Ovary (tissue), 7 donors: ENCODE measurements at regions not wholly inside any gene's neighbourhood (a gene's known extent, or its start where the extent isn't known, plus 50 kb on each side); places are given as distances from the start of the nearest gene placed in this dataset.

Experiments
- DNase-seq, 5 donors: peaks; one replicate each; pipeline ENCODE4 v3.0.0-alpha.2; 2019 to 2020
- H3K27ac ChIP-seq, 2 donors: fragments of 200-600 bp; one replicate each; pipeline versions ENCODE4 v1.5.1 to v1.8.0; 2019 to 2022
- H3K27me3 ChIP-seq: fragments of 200-600 bp; one replicate; pipeline ENCODE4 v1.8.0; 2022
- H3K36me3 ChIP-seq: fragments of 200-600 bp; sonication (generic); one replicate; pipeline ENCODE4 v1.5.1; 2019
- H3K4me1 ChIP-seq: one replicate; pipeline ENCODE4 v1.8.1; 2013; ENCODE audit warnings: mild to moderate bottlenecking, moderate library complexity; ENCODE audit not compliant: insufficient read depth
- H3K4me3 ChIP-seq: fragments of 200-600 bp; sonication (generic); one replicate; pipeline ENCODE4 v1.5.1; 2017
- H3K9me3 ChIP-seq, 2 donors: fragments of 200-600 bp in 1 of 2; sonication (generic) in 1 of 2; one replicate each; pipeline versions ENCODE4 v1.5.1 to v1.8.1; 2013 to 2019; ENCODE audit warnings: mild to moderate bottlenecking in 1 of 2, moderate library complexity in 1 of 2
- EP300 ChIP-seq: sonication (generic); formaldehyde crosslinking; IDR thresholded peaks from one replicate; pipeline ENCODE4 v1.6.1; 2017; ENCODE audit warnings: antibody characterized with exemption
- POLR2A ChIP-seq: fragments of 450-650 bp; IDR thresholded peaks from one replicate; pipeline ENCODE4 v1.6.1; 2017; ENCODE audit warnings: antibody characterized with exemption, mild to moderate bottlenecking, moderate library complexity
- WGBS, 3 donors: extraction: QIAGEN DNeasy Blood & Tissue Kit in 1 of 3; methylation state at CpG; one replicate each; pipeline versions ENCODE4 v1.1.5 to v1.1.7; 2013 to 2017; 5-methylcytosine and 5-hydroxymethylcytosine counted together
- intact Hi-C, 4 donors: fragments of 100-400 bp; cut with DNase I; formaldehyde crosslinking; loops; one replicate each; pipeline versions ENCODE4 v1.11.0 to v1.15.1; 2022 to 2023
- TF ChIP-seq, protein P1 (sequence below), 3 donors: fragments of 450-650 bp in 2 of 3; fragments of 200-600 bp in 1 of 3; IDR thresholded peaks; one replicate each; pipeline versions ENCODE4 v1.5.1 to v1.8.0; 2016 to 2022; ENCODE audit warnings: antibody characterized with exemption in 3 of 3, mild to moderate bottlenecking in 1 of 3
- donor health status: DM: no; HTN: no; CAD: no; lungs with moderate emphysema.
- donor health status: DM: no; HTN: no; CAD: no.
- donor health status: Bipolar disorder and iron deficiency.
- donor health status: DM: no; HTN: no; CAD: no.
- donor health status: DM: yes; HTN: yes; CAD: no.

DNA sequence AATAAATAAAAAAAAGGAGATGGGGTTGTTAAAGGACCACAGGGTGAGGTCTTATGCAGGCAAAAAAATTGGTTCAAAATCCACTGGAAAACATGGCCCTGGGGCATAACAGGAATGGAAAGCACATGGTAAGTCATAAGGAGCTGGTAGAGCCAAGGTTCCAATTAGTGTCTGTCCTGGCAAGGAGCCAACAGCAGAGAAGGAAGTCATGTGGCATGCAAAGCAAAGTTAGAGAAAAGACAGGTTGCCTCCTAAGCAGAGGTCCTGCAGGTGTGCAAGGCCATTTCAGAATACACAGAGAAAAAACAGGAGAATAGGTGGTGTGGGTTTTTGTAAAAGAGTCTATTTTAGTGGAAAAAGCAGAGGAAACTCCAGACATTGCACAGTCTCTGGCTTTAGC, 1881.7 kb downstream of the ARAP2 start:
- Histone ChIP-seq H3K4me1 (no peaks in the 10 kb centered on the region), H3K27ac (no peak overlapping the region), H3K27me3 (no peaks in the 10 kb centered on the region), H3K36me3 (no peaks in the 10 kb centered on the region), H3K4me3 (no peak overlapping the region), H3K9me3 (no peaks in the 10 kb centered on the region)
- TF ChIP-seq POLR2A = no peak
- TF ChIP-seq, protein P1, sequence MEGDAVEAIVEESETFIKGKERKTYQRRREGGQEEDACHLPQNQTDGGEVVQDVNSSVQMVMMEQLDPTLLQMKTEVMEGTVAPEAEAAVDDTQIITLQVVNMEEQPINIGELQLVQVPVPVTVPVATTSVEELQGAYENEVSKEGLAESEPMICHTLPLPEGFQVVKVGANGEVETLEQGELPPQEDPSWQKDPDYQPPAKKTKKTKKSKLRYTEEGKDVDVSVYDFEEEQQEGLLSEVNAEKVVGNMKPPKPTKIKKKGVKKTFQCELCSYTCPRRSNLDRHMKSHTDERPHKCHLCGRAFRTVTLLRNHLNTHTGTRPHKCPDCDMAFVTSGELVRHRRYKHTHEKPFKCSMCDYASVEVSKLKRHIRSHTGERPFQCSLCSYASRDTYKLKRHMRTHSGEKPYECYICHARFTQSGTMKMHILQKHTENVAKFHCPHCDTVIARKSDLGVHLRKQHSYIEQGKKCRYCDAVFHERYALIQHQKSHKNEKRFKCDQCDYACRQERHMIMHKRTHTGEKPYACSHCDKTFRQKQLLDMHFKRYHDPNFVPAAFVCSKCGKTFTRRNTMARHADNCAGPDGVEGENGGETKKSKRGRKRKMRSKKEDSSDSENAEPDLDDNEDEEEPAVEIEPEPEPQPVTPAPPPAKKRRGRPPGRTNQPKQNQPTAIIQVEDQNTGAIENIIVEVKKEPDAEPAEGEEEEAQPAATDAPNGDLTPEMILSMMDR (IDR thresholded peaks at IDR 0.05) = no peak
- TF ChIP-seq EP300 = no peak
- DNase-seq = no peak
- intact Hi-C loops = no loop called here

DNA sequence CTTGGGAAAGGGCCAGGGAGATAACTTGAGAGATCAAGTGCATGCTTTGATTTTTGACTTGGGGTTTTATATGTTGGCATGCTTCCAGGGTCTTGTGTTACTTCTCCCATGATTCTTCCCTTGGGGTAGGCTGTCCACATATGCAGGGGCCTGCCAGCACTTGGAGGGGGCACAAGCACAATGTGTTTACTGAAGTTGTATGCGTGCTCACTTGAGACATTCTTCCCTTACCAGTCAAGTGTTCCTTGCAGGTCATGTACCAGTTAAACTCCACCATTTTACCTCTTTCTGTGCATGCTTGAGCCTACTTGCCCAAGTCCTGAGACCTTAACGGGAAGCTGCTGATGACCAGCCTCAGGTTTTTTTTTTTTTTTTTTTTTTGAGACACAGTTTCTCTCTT, 1880.5 kb downstream of the ARAP2 start:
- H3K4me3 ChIP-seq = no peak overlapping the region
- WGBS, 3 donors = 79 to 100% (median 91%) methylated on average over 2 of the region's 2 CpGs
- intact Hi-C loops = no loop called here

DNA sequence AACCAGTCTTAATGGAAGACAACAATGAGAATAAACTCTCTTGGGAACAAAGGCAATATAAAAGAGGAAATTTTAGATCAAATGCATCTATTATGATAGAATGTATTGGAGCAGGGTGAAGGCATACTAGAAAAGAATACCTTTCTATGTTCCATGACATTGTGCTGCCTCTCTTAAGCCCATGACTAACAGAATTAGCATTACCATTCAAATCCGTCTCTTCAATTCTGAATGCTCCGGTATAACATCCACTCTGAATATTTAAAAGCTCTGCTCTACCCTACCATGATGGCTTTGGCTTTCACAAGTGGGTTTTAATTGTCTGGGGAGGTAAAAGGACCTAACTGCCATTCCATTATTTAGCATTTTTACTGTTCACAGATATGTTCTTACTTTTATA, 1878.4 kb downstream of the ARAP2 start:
- H3K36me3 ChIP-seq = no peaks in the 10 kb centered on the region
- TF ChIP-seq, protein P1 (IDR thresholded peaks at IDR 0.05) = no peak
- TF ChIP-seq POLR2A (no peak), EP300 (no peak)

More for the DNA sequence above, 1880.5 kb downstream of the ARAP2 start:
- Histone ChIP-seq H3K27ac (no peak overlapping the region), H3K4me1 (no peaks in the 10 kb centered on the region), H3K9me3 (no peaks in the 10 kb centered on the region), H3K36me3 (no peaks in the 10 kb centered on the region), H3K27me3 (no peaks in the 10 kb centered on the region)
- TF ChIP-seq, protein P1 (IDR thresholded peaks at IDR 0.05) = no peak
- TF ChIP-seq EP300 (no peak), POLR2A (no peak)
- no peak for DNase-seq

DNA sequence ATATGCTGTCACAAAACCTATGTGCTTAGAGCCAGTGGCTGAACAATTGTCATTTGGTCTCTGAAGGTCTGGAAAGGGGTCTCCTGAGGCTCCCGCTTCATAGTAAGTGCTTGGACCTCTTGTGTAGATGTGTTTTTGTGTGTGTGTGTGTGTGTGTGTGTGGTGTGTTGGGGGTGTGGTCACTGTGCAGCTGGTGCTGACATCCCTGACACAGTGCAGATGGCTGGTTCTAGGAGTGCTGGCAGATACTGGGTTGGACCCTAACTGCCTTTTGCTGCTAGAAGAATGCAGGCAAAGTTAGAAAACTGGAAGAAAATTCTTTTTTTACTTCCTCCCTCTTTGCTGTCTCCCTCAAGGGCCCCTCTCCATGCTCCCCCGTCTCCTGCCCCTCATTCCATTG, 1872.6 kb downstream of the ARAP2 start:
- H3K27ac ChIP-seq = no peak overlapping the region
- no peaks in the 10 kb centered on the region for H3K4me1 ChIP-seq
- TF ChIP-seq, protein P1 (IDR thresholded peaks at IDR 0.05) = no peak
- TF ChIP-seq EP300 = no peak
- no peak for TF ChIP-seq POLR2A
- no peaks in the 10 kb centered on the region for H3K9me3 ChIP-seq
- intact Hi-C loops = no loop called here
- no peak for DNase-seq
- 53 to 70% (median 62%) methylated on average over 2 of the region's 2 CpGs for WGBS, 3 donors
- H3K27me3 ChIP-seq = no peaks in the 10 kb centered on the region
- H3K4me3 ChIP-seq = no peak overlapping the region
- H3K36me3 ChIP-seq = no peaks in the 10 kb centered on the region

More for the DNA sequence above, 1878.4 kb downstream of the ARAP2 start:
- WGBS, 3 donors = 87 to 93% (median 89%) methylated on average over 2 of the region's 2 CpGs
- intact Hi-C loops = no loop called here
- no peak for DNase-seq
- Histone ChIP-seq H3K4me3 (no peak overlapping the region), H3K27me3 (no peaks in the 10 kb centered on the region), H3K9me3 (no peaks in the 10 kb centered on the region), H3K4me1 (no peaks in the 10 kb centered on the region), H3K27ac (no peak overlapping the region)

DNA sequence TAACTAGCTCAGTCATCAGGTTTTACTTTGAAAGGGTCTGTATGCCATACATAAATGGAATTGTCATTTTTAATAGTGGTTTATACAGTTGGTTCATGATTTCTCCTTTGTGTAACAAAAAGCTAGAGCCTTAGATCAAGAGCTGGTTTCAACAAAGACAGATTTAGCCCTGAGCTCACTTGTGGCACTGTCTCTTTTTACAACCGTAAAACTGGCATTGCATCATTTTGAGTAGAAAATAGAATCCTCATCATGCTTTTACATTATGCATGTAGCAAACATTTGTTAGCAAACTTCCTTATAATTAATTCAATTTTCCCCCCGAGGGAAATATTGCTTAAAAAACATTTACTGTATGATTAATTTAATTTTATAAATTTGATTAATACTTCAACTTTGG, 1871.5 kb downstream of the ARAP2 start:
- intact Hi-C loops = no loop called here
- Histone ChIP-seq H3K4me1 (no peaks in the 10 kb centered on the region), H3K27ac (no peak overlapping the region), H3K36me3 (no peaks in the 10 kb centered on the region), H3K27me3 (no peaks in the 10 kb centered on the region), H3K9me3 (no peaks in the 10 kb centered on the region), H3K4me3 (no peak overlapping the region)
- TF ChIP-seq, protein P1 (IDR thresholded peaks at IDR 0.05) = no peak
- TF ChIP-seq POLR2A (no peak), EP300 (no peak)
- DNase-seq = no peak
- 83 to 91% (median 86%) methylated on average over 2 of the region's 2 CpGs for WGBS, 3 donors
